IPS-18c (cell line): ENCODE measurements at regions not wholly inside any gene's neighbourhood (a gene's known extent, or its start where the extent isn't known, plus 50 kb on each side); places are given as distances from the start of the nearest gene placed in this dataset.
"Not testable (repeated sequence)": the region's sequence is repeated elsewhere in the genome, so short reads cannot be mapped to it uniquely, and the experiment has no call there.

Experiments used
- H3K4me3 ChIP-seq: 2 replicates; pipeline ENCODE4 v1.7.0; 2013; ENCODE audit warnings: low read depth, mild to moderate bottlenecking, low read length, moderate library complexity; ENCODE audit not compliant: insufficient read depth
- H3K9me3 ChIP-seq: one replicate; pipeline ENCODE4 v1.6.1; 2013; ENCODE audit warnings: mild to moderate bottlenecking, low read length, moderate library complexity; ENCODE audit not compliant: control insufficient read depth, insufficient read depth

- H3K4me3 ChIP-seq, result no peak overlapping the region
Measured at GRCh38 chrX:88828011-88828410, 81.0 kb downstream of the CPXCR1 start.

GRCh38 chrX:88830111-88830510, 83.1 kb downstream of the CPXCR1 start:
- no peaks in the 10 kb centered on the region for H3K9me3 ChIP-seq
- no peak overlapping the region for H3K4me3 ChIP-seq

More at GRCh38 chrX:88828011-88828410, 81.0 kb downstream of the CPXCR1 start:
- no peaks in the 10 kb centered on the region for H3K9me3 ChIP-seq

- not testable (repeated sequence) for H3K4me3 ChIP-seq, H3K9me3 ChIP-seq
Measured at GRCh38 chrX:88837721-88838120, 90.7 kb downstream of the CPXCR1 start.

- Histone ChIP-seq H3K9me3 (peaks cover 4% of the 10 kb centered on the region), H3K4me3 (no peak overlapping the region)
Measured at GRCh38 chrX:88838392-88838791, 91.4 kb downstream of the CPXCR1 start.

- H3K4me3 ChIP-seq, H3K9me3 ChIP-seq: not testable (repeated sequence)
Measured at GRCh38 chrX:88843841-88844240, 96.8 kb downstream of the CPXCR1 start.

- H3K9me3 ChIP-seq, result no peaks in the 10 kb centered on the region
Measured at GRCh38 chrX:88853925-88854324, 106.9 kb downstream of the CPXCR1 start.

GRCh38 chrX:88863726-88864125, 116.7 kb downstream of the CPXCR1 start:
- Histone ChIP-seq H3K9me3 (peaks cover 5% of the 10 kb centered on the region), H3K4me3 (no peak overlapping the region)

More at GRCh38 chrX:88853925-88854324, 106.9 kb downstream of the CPXCR1 start:
- H3K4me3 ChIP-seq, result no peak overlapping the region

GRCh38 chrX:88865634-88866033, 118.6 kb downstream of the CPXCR1 start:
- no peak overlapping the region for H3K4me3 ChIP-seq
- peaks cover 5% of the 10 kb centered on the region for H3K9me3 ChIP-seq

GRCh38 chrX:88881536-88881935, 134.5 kb downstream of the CPXCR1 start:
- Histone ChIP-seq H3K4me3 (no peak overlapping the region), H3K9me3 (no peaks in the 10 kb centered on the region)

- Histone ChIP-seq H3K9me3 (no peaks in the 10 kb centered on the region), H3K4me3 (no peak overlapping the region)
Measured at GRCh38 chrX:88883200-88883599, 136.2 kb downstream of the CPXCR1 start.

GRCh38 chrX:88886908-88887307, 139.9 kb downstream of the CPXCR1 start:
- H3K4me3 ChIP-seq, result no peak overlapping the region

GRCh38 chrX:88903989-88904718, 157.1 kb downstream of the CPXCR1 start:
- Histone ChIP-seq H3K9me3 (no peaks in the 10 kb centered on the region), H3K4me3 (no peak overlapping the region)

More at GRCh38 chrX:88886908-88887307, 139.9 kb downstream of the CPXCR1 start:
- H3K9me3 ChIP-seq, result no peaks in the 10 kb centered on the region

GRCh38 chrX:88908056-88908455, 161.0 kb downstream of the CPXCR1 start:
- H3K4me3 ChIP-seq, result no peak overlapping the region
- H3K9me3 ChIP-seq, result no peaks in the 10 kb centered on the region

- no peak overlapping the region for H3K4me3 ChIP-seq
- H3K9me3 ChIP-seq, result no peaks in the 10 kb centered on the region
Measured at GRCh38 chrX:88937616-88938015, 190.6 kb downstream of the CPXCR1 start.

GRCh38 chrX:88940904-88941303, 193.9 kb downstream of the CPXCR1 start:
- H3K9me3 ChIP-seq, result peaks cover 4% of the 10 kb centered on the region
- no peak overlapping the region for H3K4me3 ChIP-seq

- no peak overlapping the region for H3K4me3 ChIP-seq
- peaks cover 4% of the 10 kb centered on the region for H3K9me3 ChIP-seq
Measured at GRCh38 chrX:88944661-88945060, 197.6 kb downstream of the CPXCR1 start.

- H3K9me3 ChIP-seq, H3K4me3 ChIP-seq: not testable (repeated sequence)
Measured at GRCh38 chrX:88956059-88956458, 209.0 kb downstream of the CPXCR1 start.

GRCh38 chrX:88977835-88978234, 230.8 kb downstream of the CPXCR1 start:
- Histone ChIP-seq H3K9me3 (no peaks in the 10 kb centered on the region), H3K4me3 (no peak overlapping the region)

- no peak overlapping the region for H3K4me3 ChIP-seq
- no peaks in the 10 kb centered on the region for H3K9me3 ChIP-seq
Measured at GRCh38 chrX:88982183-88982582, 235.2 kb downstream of the CPXCR1 start.
